Stomach (tissue), 4 donors: ENCODE measurements at regions not wholly inside any gene's neighbourhood (a gene's known extent, or its start where the extent isn't known, plus 50 kb on each side); places are given as distances from the start of the nearest gene placed in this dataset.

ENCODE experiments used
- POLR2A ChIP-seq, 4 donors: fragments of 450-650 bp; IDR thresholded peaks; one replicate each; pipeline ENCODE4 v1.6.1; 2016; ENCODE audit warnings: antibody characterized with exemption in 4 of 4, control low read depth in 2 of 4, mild to moderate bottlenecking in 1 of 4, moderate library complexity in 1 of 4
- POLR2AphosphoS5 ChIP-seq, 3 donors: sonication (generic); formaldehyde crosslinking; IDR thresholded peaks; one replicate each; pipeline ENCODE4 v1.6.1; 2016; ENCODE audit warnings: antibody characterized with exemption in 3 of 3
- TF ChIP-seq, protein P1 (sequence below), 7 experiments: fragments of 450-650 bp in 4 of 7; fragments of 200-600 bp in 3 of 7; sonication (generic) in 3 of 7; IDR thresholded peaks; one replicate each; pipeline ENCODE4 v1.5.1; 2016 to 2019; ENCODE audit warnings: antibody characterized with exemption in 7 of 7, control low read depth in 2 of 7, mild to moderate bottlenecking in 1 of 7

DNA sequence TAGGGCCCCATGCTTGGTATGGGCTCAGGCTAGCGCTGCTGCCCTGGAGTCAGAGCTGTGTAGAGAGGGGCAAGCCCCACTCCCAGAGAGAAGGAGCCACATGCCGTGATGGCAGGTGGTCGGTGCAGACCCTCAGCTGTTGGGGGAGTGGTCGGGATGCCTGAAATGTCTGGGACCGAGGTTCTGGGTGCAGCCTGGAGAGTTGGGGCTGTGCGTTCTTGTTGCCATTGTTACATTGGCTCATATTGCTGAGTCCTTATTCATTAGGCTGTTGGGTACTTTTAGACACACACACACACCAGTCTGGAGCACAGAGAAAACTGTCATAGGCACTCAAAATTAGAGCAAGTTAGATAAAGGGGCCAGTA, 83.9 kb downstream of the UNC5CL start:
- TF ChIP-seq, protein P1, sequence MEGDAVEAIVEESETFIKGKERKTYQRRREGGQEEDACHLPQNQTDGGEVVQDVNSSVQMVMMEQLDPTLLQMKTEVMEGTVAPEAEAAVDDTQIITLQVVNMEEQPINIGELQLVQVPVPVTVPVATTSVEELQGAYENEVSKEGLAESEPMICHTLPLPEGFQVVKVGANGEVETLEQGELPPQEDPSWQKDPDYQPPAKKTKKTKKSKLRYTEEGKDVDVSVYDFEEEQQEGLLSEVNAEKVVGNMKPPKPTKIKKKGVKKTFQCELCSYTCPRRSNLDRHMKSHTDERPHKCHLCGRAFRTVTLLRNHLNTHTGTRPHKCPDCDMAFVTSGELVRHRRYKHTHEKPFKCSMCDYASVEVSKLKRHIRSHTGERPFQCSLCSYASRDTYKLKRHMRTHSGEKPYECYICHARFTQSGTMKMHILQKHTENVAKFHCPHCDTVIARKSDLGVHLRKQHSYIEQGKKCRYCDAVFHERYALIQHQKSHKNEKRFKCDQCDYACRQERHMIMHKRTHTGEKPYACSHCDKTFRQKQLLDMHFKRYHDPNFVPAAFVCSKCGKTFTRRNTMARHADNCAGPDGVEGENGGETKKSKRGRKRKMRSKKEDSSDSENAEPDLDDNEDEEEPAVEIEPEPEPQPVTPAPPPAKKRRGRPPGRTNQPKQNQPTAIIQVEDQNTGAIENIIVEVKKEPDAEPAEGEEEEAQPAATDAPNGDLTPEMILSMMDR (IDR thresholded peaks at IDR 0.05): no peak
- TF ChIP-seq POLR2A (IDR thresholded peaks at IDR 0.05): no peak
- TF ChIP-seq POLR2AphosphoS5 (IDR thresholded peaks at IDR 0.05): no peak
